Fibroblast of lung (primary cell): ENCODE measurements at regions not wholly inside any gene's neighbourhood (a gene's known extent, or its start where the extent isn't known, plus 50 kb on each side); places are given as distances from the start of the nearest gene placed in this dataset.
A peak's percentile ranks its signal among the peaks of the same experiment; 100 is the strongest.
"Not testable (repeated sequence)": the region's sequence is repeated elsewhere in the genome, so short reads cannot be mapped to it uniquely, and the experiment has no call there.

Experiments
- DNase-seq, 2 donors: peaks; one replicate each; pipeline versions ENCODE4 v3.0.0 to v3.0.0-alpha.2; 2010; ENCODE audit warnings: low read depth in 2 of 2
- H2AFZ ChIP-seq: 2 replicates; pipeline ENCODE4 v1.5.1; 2012; ENCODE audit warnings: low read length, control low read depth, inconsistent platforms
- H3K27ac ChIP-seq: 2 replicates; pipeline ENCODE4 v1.5.1; 2011; ENCODE audit warnings: low read length, control low read depth; ENCODE audit not compliant: insufficient read depth
- H3K27me3 ChIP-seq: 2 replicates; pipeline ENCODE4 v1.5.1; 2011; ENCODE audit warnings: mild to moderate bottlenecking, low read length; ENCODE audit not compliant: control insufficient read depth, insufficient read depth
- H3K36me3 ChIP-seq: 2 replicates; pipeline ENCODE4 v1.5.1; 2011; ENCODE audit warnings: low read length; ENCODE audit not compliant: control insufficient read depth, insufficient read depth
- H3K4me1 ChIP-seq: 2 replicates; pipeline ENCODE4 v1.5.1; 2011; ENCODE audit warnings: low read length; ENCODE audit not compliant: control insufficient read depth, insufficient read depth; ENCODE audit errors: extremely low read depth
- H3K4me2 ChIP-seq: 2 replicates; pipeline ENCODE4 v1.5.1; 2011; ENCODE audit warnings: low read length, control low read depth; ENCODE audit not compliant: insufficient read depth; ENCODE audit errors: extremely low read depth
- H3K4me3 ChIP-seq, 4 experiments: fragments of 200-600 bp in 1 of 4; sonication (generic) in 1 of 4; replicated peaks in 1 of 4; 2 replicates each; pipeline ENCODE4 v1.5.1; 2011 to 2016; ENCODE audit warnings: low read length in 4 of 4, low read depth in 3 of 4, mild to moderate bottlenecking in 3 of 4, control low read depth in 2 of 4, inconsistent platforms in 1 of 4, mixed read lengths in 1 of 4; ENCODE audit not compliant: insufficient read depth in 1 of 4; ENCODE audit errors: control extremely low read depth in 1 of 4
- H3K79me2 ChIP-seq: 2 replicates; pipeline ENCODE4 v1.5.1; 2012; ENCODE audit warnings: mild to moderate bottlenecking, low read length, inconsistent platforms; ENCODE audit not compliant: control insufficient read depth, insufficient read depth
- H3K9ac ChIP-seq: 2 replicates; pipeline ENCODE4 v1.5.1; 2011; ENCODE audit warnings: mild to moderate bottlenecking, low read length, control low read depth; ENCODE audit not compliant: insufficient read depth
- H3K9me3 ChIP-seq: 2 replicates; pipeline ENCODE4 v1.5.1; 2012; ENCODE audit warnings: low read depth, low read length; ENCODE audit not compliant: control insufficient read depth, insufficient read depth
- H4K20me1 ChIP-seq: 2 replicates; pipeline ENCODE4 v1.5.1; 2011; ENCODE audit warnings: low read length; ENCODE audit not compliant: control insufficient read depth, insufficient read depth; ENCODE audit errors: extremely low read depth
- CTCF ChIP-seq, 2 donors: IDR thresholded peaks in 1 of 2; conservative IDR thresholded peaks in 1 of 2; 1 replicate in 1 of 2; 2 replicates in 1 of 2; pipeline ENCODE4 v1.5.1; 2011 to 2012; ENCODE audit warnings: low read length in 2 of 2, control low read depth in 1 of 2, inconsistent platforms in 1 of 2, low read depth in 1 of 2, mild to moderate bottlenecking in 1 of 2
- EZH2 ChIP-seq: IDR thresholded peaks from 2 replicates; pipeline ENCODE4 v1.5.1; 2012; ENCODE audit warnings: low read length, control low read depth, mild to moderate bottlenecking; ENCODE audit errors: missing control alignments

- H3K9me3 ChIP-seq: no peaks in the 10 kb centered on the region
- DNase-seq: peak in 1 of 2 donors; percentile 95
- no peak overlapping the region for H3K27ac ChIP-seq
- no peak overlapping the region for H3K4me3 ChIP-seq
- no peaks in the 10 kb centered on the region for H3K79me2 ChIP-seq
- no peaks in the 10 kb centered on the region for H3K36me3 ChIP-seq
- no peaks in the 10 kb centered on the region for H3K4me1 ChIP-seq
- no peak overlapping the region for H2AFZ ChIP-seq
- peaks cover 2% of the 10 kb centered on the region for H3K27me3 ChIP-seq
- H3K4me2 ChIP-seq: peak overlapping the region; percentile 7
- no peak for TF ChIP-seq CTCF (conservative IDR thresholded peaks at IDR 0.05 in 1 of 2, IDR thresholded peaks at IDR 0.05 in 1 of 2; ENCODE audit: low read depth in 1 of 2, low read length in 2 of 2)
- no peak for TF ChIP-seq EZH2
- no peaks in the 10 kb centered on the region for H4K20me1 ChIP-seq
- no peak overlapping the region for H3K9ac ChIP-seq
These were observed 682.7 kb upstream of the IGFBP3 start for GRCh38 chr7:46603780-46604179.

- H2AFZ ChIP-seq: no peak overlapping the region
- H4K20me1 ChIP-seq: no peaks in the 10 kb centered on the region
- DNase-seq: peak in 1 of 2 donors; percentile 71
- peaks cover 2% of the 10 kb centered on the region for H3K27me3 ChIP-seq
- no peaks in the 10 kb centered on the region for H3K36me3 ChIP-seq
- no peak overlapping the region for H3K9ac ChIP-seq
- TF ChIP-seq CTCF (conservative IDR thresholded peaks at IDR 0.05 in 1 of 2, IDR thresholded peaks at IDR 0.05 in 1 of 2; ENCODE audit: low read depth in 1 of 2, low read length in 2 of 2): no peak
- no peak for TF ChIP-seq EZH2
- H3K4me2 ChIP-seq: no peak overlapping the region
- H3K4me1 ChIP-seq: no peaks in the 10 kb centered on the region
- no peaks in the 10 kb centered on the region for H3K79me2 ChIP-seq
- H3K9me3 ChIP-seq: no peaks in the 10 kb centered on the region
- no peak overlapping the region for H3K4me3 ChIP-seq
- no peak overlapping the region for H3K27ac ChIP-seq
These were observed 682.3 kb upstream of the IGFBP3 start for GRCh38 chr7:46603296-46603752.

- H3K36me3 ChIP-seq: no peaks in the 10 kb centered on the region
- H4K20me1 ChIP-seq: no peaks in the 10 kb centered on the region
- no peaks in the 10 kb centered on the region for H3K79me2 ChIP-seq
- H3K4me1 ChIP-seq: no peaks in the 10 kb centered on the region
- no peak overlapping the region for H3K27ac ChIP-seq
- no peak overlapping the region for H3K4me3 ChIP-seq
- DNase-seq: peak; percentile 2 to 88
- H2AFZ ChIP-seq: no peak overlapping the region
- H3K9me3 ChIP-seq: no peaks in the 10 kb centered on the region
- TF ChIP-seq EZH2 (no peak), CTCF (conservative IDR thresholded peaks at IDR 0.05 in 1 of 2, IDR thresholded peaks at IDR 0.05 in 1 of 2; ENCODE audit: low read depth in 1 of 2, low read length in 2 of 2) (no peak)
- H3K27me3 ChIP-seq: peaks cover 2% of the 10 kb centered on the region
- H3K9ac ChIP-seq: no peak overlapping the region
- no peak overlapping the region for H3K4me2 ChIP-seq
These were observed 679.3 kb upstream of the IGFBP3 start for GRCh38 chr7:46600340-46600739.

- not testable (repeated sequence) for H3K4me2 ChIP-seq, H3K79me2 ChIP-seq, H4K20me1 ChIP-seq, H3K9me3 ChIP-seq, H2AFZ ChIP-seq, DNase-seq, H3K9ac ChIP-seq, H3K27me3 ChIP-seq, H3K27ac ChIP-seq, H3K36me3 ChIP-seq, H3K4me1 ChIP-seq, H3K4me3 ChIP-seq
These were observed 673.8 kb upstream of the IGFBP3 start for GRCh38 chr7:46594831-46595230.
